ENCODE measurements at regions not wholly inside any gene's neighbourhood (a gene's known extent, or its start where the extent isn't known, plus 50 kb on each side); places are given as distances from the start of the nearest gene placed in this dataset.

DNA sequence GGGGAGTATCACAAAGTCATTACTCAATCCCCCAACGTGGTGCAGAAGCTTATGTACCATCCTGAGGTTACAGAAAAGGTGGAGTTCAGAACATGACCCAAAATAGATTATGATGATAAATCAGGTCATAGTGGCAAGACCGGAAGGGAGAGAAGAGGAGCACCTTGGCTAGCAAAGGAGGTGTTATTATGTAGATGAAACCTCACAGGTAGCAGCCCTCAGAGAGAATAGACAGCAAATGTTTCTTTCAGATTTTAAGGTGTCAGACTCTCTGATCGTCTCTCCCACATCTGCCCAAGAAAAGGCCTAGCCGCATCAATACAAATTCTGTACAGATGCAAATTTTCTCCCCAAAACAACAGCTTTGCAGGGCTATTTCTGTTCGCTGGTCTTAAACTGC, 88.3 kb upstream of the SEMA3D start:
- TF ChIP-seq, protein P1, sequence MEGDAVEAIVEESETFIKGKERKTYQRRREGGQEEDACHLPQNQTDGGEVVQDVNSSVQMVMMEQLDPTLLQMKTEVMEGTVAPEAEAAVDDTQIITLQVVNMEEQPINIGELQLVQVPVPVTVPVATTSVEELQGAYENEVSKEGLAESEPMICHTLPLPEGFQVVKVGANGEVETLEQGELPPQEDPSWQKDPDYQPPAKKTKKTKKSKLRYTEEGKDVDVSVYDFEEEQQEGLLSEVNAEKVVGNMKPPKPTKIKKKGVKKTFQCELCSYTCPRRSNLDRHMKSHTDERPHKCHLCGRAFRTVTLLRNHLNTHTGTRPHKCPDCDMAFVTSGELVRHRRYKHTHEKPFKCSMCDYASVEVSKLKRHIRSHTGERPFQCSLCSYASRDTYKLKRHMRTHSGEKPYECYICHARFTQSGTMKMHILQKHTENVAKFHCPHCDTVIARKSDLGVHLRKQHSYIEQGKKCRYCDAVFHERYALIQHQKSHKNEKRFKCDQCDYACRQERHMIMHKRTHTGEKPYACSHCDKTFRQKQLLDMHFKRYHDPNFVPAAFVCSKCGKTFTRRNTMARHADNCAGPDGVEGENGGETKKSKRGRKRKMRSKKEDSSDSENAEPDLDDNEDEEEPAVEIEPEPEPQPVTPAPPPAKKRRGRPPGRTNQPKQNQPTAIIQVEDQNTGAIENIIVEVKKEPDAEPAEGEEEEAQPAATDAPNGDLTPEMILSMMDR (conservative IDR thresholded peaks at IDR 0.05 in 1 of 2, IDR thresholded peaks at IDR 0.05 in 1 of 2; ENCODE audit: low read depth in 1 of 2, low read length in 2 of 2) = no peak
- TF ChIP-seq EZH2 (IDR thresholded peaks at IDR 0.05; ENCODE audit: low read length, missing control alignments) = no peak
